AG09319 (cell line): ENCODE measurements at regions not wholly inside any gene's neighbourhood (a gene's known extent, or its start where the extent isn't known, plus 50 kb on each side); places are given as distances from the start of the nearest gene placed in this dataset.
A peak's percentile ranks its signal among the peaks of the same experiment; 100 is the strongest.

ENCODE experiments used
- DNase-seq: peaks from one replicate; pipeline ENCODE4 v3.0.0-alpha.2; 2010; ENCODE audit warnings: low read depth; ENCODE audit errors: extremely low read depth
- CTCF ChIP-seq: IDR thresholded peaks from 2 replicates; pipeline ENCODE4 v1.5.1; 2011; ENCODE audit warnings: low read depth, mild to moderate bottlenecking, inconsistent platforms, low read length, moderate library complexity

DNA sequence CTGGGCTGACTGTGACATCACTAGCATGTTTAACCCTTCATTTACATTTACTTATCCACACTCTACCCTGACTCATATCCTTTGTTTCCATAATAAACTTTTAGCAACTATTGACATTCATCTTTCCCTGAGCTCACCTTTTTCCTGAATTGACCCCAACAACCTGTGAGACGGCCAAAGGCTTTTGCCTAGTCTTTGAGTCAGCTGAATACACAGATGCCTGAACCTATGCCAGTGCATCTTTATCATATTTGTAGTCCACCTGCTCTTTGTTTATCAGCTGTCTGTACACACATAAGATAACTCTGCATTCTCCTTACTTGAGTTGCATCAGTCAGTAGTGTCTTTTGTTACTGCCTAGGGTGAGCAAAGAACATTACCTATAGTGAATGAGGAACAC, 128.5 kb upstream of the HMHB1 start:
- no peak for TF ChIP-seq CTCF
- no peak for DNase-seq

- no peak for TF ChIP-seq CTCF
- no peak for DNase-seq
These were observed 129.0 kb upstream of the HMHB1 start for GRCh38 chr5:143682929-143683386.

GRCh38 chr5:143682246-143682905, 129.6 kb upstream of the HMHB1 start:
- peak; percentile 19 for DNase-seq
- no peak for TF ChIP-seq CTCF

DNA sequence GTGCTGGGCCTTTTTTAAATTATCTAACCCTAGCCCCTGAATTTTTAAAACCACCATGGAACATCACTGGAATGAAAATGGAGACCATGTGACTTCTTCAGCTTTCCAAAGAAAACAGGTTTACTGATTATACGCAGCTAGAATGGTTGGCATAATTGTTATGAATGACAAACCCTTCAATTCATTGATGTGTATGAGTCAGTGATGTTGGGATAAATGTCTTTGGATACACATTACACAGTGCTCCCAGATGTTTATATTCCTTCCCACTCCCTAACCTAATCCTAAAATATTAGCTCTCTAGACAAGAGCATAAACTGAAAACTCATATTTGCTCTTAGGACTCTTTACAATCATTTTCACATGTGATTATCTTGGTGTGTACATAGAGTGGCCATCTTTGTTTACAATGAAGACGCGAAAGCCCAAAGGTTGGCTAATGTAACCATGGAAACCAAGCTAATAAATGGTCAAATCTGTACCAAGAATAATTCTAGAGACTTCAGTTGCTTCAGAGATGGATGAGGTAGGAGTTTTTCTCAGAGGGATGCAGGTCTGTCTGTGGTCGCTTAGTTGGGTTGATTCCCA, 131.2 kb upstream of the HMHB1 start:
- DNase-seq, result no peak
- TF ChIP-seq CTCF, result no peak

DNA sequence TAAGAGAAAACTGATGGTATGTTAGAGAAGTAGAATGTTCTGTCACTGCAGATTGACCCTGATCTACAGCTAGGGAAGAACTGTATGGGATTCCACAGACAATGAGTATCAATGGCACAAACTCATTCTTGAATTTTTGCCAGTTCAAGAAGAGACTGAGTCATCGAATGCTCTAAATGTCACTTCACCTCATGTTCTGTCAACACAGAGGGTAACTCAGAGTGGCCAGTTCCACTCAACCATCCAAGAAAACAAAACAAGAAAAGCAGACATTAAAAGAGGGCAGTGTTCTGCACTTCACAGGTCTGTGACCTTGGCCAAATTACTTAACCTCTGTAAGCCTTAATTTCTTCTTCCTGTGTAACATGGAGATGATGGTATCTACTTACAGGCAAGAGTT, 132.2 kb upstream of the HMHB1 start:
- TF ChIP-seq CTCF, result no peak
- no peak for DNase-seq

DNA sequence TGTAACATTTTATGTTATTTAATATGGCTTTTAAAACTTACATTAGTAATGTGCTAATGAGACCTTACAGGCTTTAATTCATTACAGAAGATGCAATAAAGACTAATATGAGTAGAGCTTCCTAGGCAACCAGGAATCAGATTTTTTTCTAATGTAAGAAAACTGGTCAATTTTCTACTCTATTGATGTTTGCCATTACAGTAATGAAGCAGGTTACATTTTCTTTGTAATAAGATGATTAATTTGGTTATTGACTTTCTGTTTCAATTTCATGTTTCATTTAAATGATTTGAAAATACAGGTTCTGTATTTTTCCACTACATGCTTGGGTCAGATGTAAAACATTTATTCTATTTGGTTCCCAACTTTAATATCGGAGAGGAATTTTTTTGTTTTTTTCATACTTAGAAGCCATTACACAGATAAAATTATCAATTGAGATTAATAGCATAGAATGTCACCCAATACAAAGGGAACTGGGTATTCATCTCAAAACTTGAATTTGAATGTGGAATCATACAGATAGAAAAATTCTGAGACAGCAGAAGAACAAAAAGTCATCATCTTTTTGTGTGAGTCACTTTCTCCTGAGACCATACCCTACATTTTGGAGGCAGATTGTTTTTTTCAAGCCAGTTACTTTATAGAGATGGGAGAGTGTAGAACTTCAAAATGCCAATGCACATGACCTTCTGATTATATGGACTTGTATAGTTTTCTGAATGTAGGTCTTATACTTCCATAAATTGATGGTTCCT, 133.6 kb upstream of the HMHB1 start:
- DNase-seq, result no peak

More for the DNA sequence above, 133.6 kb upstream of the HMHB1 start:
- TF ChIP-seq CTCF, result no peak
